GM23248 (cell line): ENCODE measurements at regions not wholly inside any gene's neighbourhood (a gene's known extent, or its start where the extent isn't known, plus 50 kb on each side); places are given as distances from the start of the nearest gene placed in this dataset.

ENCODE experiments used
- EZH2 ChIP-seq: fragments of 200-600 bp; sonication (generic); IDR thresholded peaks from 2 replicates; pipeline ENCODE4 v1.6.1; 2018; ENCODE audit warnings: antibody characterized with exemption, mild to moderate bottlenecking; ENCODE audit not compliant: insufficient read depth, poor library complexity, severe bottlenecking
- EZH2phosphoT487 ChIP-seq: fragments of 200-600 bp; sonication (generic); IDR thresholded peaks from 2 replicates; pipeline ENCODE4 v1.6.1; 2018; ENCODE audit warnings: antibody characterized with exemption, moderate library complexity, mild to moderate bottlenecking, low read depth; ENCODE audit not compliant: insufficient read depth

GRCh38 chr2:239689410-239689809 lies 288.6 kb upstream of the HDAC4 start:
- TF ChIP-seq EZH2phosphoT487 (no peak), EZH2 (no peak)
